Keratinocyte (primary cell): ENCODE measurements at regions not wholly inside any gene's neighbourhood (a gene's known extent, or its start where the extent isn't known, plus 50 kb on each side); places are given as distances from the start of the nearest gene placed in this dataset.

ENCODE experiments used
- DNase-seq: peaks from one replicate; pipeline ENCODE4 v3.0.0-alpha.2; 2011; ENCODE audit warnings: low read depth, missing footprints, low spot score
- FAIRE-seq: peaks from 2 replicates; lab custom pipeline; 2011; peaks lifted over from hg19 to GRCh38; lab: Jason Lieb, UNC
- H2AFZ ChIP-seq: 2 replicates; pipeline ENCODE4 v1.6.0; 2012; ENCODE audit warnings: low read length, control low read depth, inconsistent platforms; ENCODE audit not compliant: control insufficient read depth
- H3K27ac ChIP-seq: 2 replicates; pipeline ENCODE4 v1.5.1; 2011; ENCODE audit warnings: low read length; ENCODE audit not compliant: control insufficient read depth, insufficient read depth
- H3K27me3 ChIP-seq: 3 replicates; pipeline ENCODE4 v1.6.0; 2011; ENCODE audit warnings: low read length; ENCODE audit not compliant: control insufficient read depth, insufficient read depth; ENCODE audit errors: extremely low read depth
- H3K36me3 ChIP-seq, 2 experiments: 2 replicates in 1 of 2; 3 replicates in 1 of 2; pipeline ENCODE4 v1.5.1; 2011; ENCODE audit warnings: low read length in 2 of 2, mild to moderate bottlenecking in 1 of 2; ENCODE audit not compliant: control insufficient read depth in 2 of 2, insufficient read depth in 2 of 2; ENCODE audit errors: extremely low read depth in 1 of 2
- H3K4me1 ChIP-seq: 3 replicates; pipeline ENCODE4 v1.5.1; 2011; ENCODE audit warnings: low read length; ENCODE audit not compliant: control insufficient read depth, insufficient read depth; ENCODE audit errors: extremely low read depth
- H3K4me2 ChIP-seq: 3 replicates; pipeline ENCODE4 v1.6.0; 2011; ENCODE audit warnings: low read depth, low read length; ENCODE audit not compliant: control insufficient read depth, insufficient read depth; ENCODE audit errors: extremely low read depth
- H3K4me3 ChIP-seq, 3 experiments: fragments of 200-600 bp in 1 of 3; sonication (generic) in 1 of 3; 2 replicates in 2 of 3; 3 replicates in 1 of 3; pipeline ENCODE4 v1.5.1; 2011 to 2016; ENCODE audit warnings: low read length in 3 of 3, mild to moderate bottlenecking in 3 of 3, control low read depth in 2 of 3, inconsistent platforms in 1 of 3, low read depth in 1 of 3, mixed read lengths in 1 of 3, mixed run types in 1 of 3, moderate library complexity in 1 of 3; ENCODE audit not compliant: control insufficient read depth in 2 of 3, insufficient read depth in 2 of 3; ENCODE audit errors: extremely low read depth in 1 of 3
- H3K79me2 ChIP-seq: 2 replicates; pipeline ENCODE4 v1.6.0; 2012; ENCODE audit warnings: low read length; ENCODE audit not compliant: control insufficient read depth, insufficient read depth
- H3K9ac ChIP-seq: 3 replicates; pipeline ENCODE4 v1.6.0; 2011; ENCODE audit warnings: low read length; ENCODE audit not compliant: control insufficient read depth, insufficient read depth; ENCODE audit errors: extremely low read depth
- H3K9me1 ChIP-seq: 3 replicates; pipeline ENCODE4 v1.6.0; 2011; ENCODE audit warnings: low read length; ENCODE audit not compliant: control insufficient read depth, insufficient read depth; ENCODE audit errors: extremely low read depth
- H3K9me3 ChIP-seq: 2 replicates; pipeline ENCODE4 v1.5.1; 2012; ENCODE audit warnings: low read depth, low read length; ENCODE audit not compliant: control insufficient read depth
- H4K20me1 ChIP-seq: 3 replicates; pipeline ENCODE4 v1.6.0; 2011; ENCODE audit warnings: low read length; ENCODE audit not compliant: control insufficient read depth, insufficient read depth; ENCODE audit errors: extremely low read depth
- CTCF ChIP-seq, 3 experiments: IDR thresholded peaks in 1 of 3; conservative IDR thresholded peaks in 1 of 3; optimal IDR thresholded peaks in 1 of 3; 2 replicates in 2 of 3; 3 replicates in 1 of 3; pipeline versions ENCODE3 to v1.5.1; 2011; ENCODE audit warnings: low read length in 3 of 3, mild to moderate bottlenecking in 3 of 3, moderate library complexity in 2 of 3, control low read depth in 1 of 3, inconsistent platforms in 1 of 3; ENCODE audit not compliant: insufficient read depth in 2 of 3; ENCODE audit errors: extremely low read depth in 1 of 3
- EZH2 ChIP-seq: IDR thresholded peaks from one replicate; pipeline ENCODE4 v1.6.1; 2012; ENCODE audit warnings: inconsistent platforms, mild to moderate bottlenecking, low read length, moderate library complexity
- dilution Hi-C: fragments of 300-500 bp; cut with MboI; formaldehyde crosslinking; loops from one replicate; pipeline ENCODE4 v1.7.0; 2020; ENCODE audit warnings: low sequenced_read_pairs; ENCODE audit not compliant: extremely low pct_ligation_motif_present

DNA sequence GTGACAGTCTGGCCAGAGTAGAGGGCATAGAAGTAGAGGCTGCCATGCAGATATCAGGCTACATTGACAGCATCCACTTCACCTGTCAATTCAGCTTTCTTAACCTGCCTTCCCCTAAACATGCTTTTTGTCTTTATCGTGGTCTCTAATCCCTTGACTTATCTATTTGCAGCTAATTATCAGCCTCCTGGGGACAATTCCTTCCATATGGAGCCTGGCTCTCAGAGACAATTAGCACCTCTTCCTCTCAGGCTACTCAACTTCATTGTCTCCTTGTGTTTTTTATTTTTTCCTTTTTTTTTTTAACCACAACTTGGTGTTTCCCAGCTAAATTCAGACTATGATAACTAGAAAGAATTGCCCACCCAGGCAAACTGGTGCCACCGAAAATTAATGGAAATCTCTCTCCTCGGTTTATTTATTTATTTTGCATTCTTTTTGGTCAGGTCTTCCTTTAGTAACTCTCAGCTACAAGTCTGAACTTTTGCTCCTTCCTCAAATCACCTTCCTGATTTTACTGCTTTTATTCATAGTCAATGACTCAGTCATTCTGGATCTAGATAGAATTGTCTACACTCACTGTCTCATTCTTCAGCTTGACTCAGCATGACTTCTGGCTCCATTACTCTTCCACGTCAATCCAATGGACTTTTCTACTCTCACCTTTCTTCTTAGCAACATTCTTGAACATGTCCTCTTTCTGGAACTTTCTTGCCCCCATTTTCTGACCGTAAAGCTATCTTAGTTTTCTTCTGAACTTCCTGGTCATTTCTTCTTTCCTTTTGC, 63.0 kb upstream of the BASP1 start:
- H3K4me3 ChIP-seq, result no peak overlapping the region
- H3K4me1 ChIP-seq, result peaks cover 37% of the 10 kb centered on the region
- dilution Hi-C loops, result no loop called here
- DNase-seq, result peak; percentile 52
- peak overlapping the region; percentile 58 for H3K27ac ChIP-seq
- peak overlapping the region; percentile 60 for H3K4me2 ChIP-seq
- H3K36me3 ChIP-seq, result no peaks in the 10 kb centered on the region
- peak; percentile 94 for FAIRE-seq
- TF ChIP-seq CTCF (optimal IDR thresholded peaks at IDR 0.05 in 1 of 3, IDR thresholded peaks at IDR 0.05 in 1 of 3, conservative IDR thresholded peaks at IDR 0.05 in 1 of 3; ENCODE audit: extremely low read depth in 1 of 3, insufficient read depth in 2 of 3, low read length in 3 of 3) (no peak), EZH2 (no peak)
- H3K79me2 ChIP-seq, result no peaks in the 10 kb centered on the region
- H3K9ac ChIP-seq, result no peak overlapping the region
- H3K27me3 ChIP-seq, result no peaks in the 10 kb centered on the region
- no peaks in the 10 kb centered on the region for H3K9me3 ChIP-seq
- peak overlapping the region; percentile 48 for H2AFZ ChIP-seq
- no peaks in the 10 kb centered on the region for H4K20me1 ChIP-seq
- H3K9me1 ChIP-seq, result no peaks in the 10 kb centered on the region

- no peak overlapping the region for H3K27ac ChIP-seq
- H4K20me1 ChIP-seq, result no peaks in the 10 kb centered on the region
- DNase-seq, result no peak
- TF ChIP-seq CTCF (optimal IDR thresholded peaks at IDR 0.05 in 1 of 3, IDR thresholded peaks at IDR 0.05 in 1 of 3, conservative IDR thresholded peaks at IDR 0.05 in 1 of 3; ENCODE audit: extremely low read depth in 1 of 3, insufficient read depth in 2 of 3, low read length in 3 of 3), result no peak
- TF ChIP-seq EZH2, result no peak
- no peak overlapping the region for H3K9ac ChIP-seq
- no peaks in the 10 kb centered on the region for H3K27me3 ChIP-seq
- no peaks in the 10 kb centered on the region for H3K79me2 ChIP-seq
- H3K9me3 ChIP-seq, result no peaks in the 10 kb centered on the region
- H3K36me3 ChIP-seq, result no peaks in the 10 kb centered on the region
- peak; percentile 55 for FAIRE-seq
- dilution Hi-C loops, result no loop called here
- H2AFZ ChIP-seq, result no peak overlapping the region
- no peak overlapping the region for H3K4me2 ChIP-seq
- H3K4me1 ChIP-seq, result peaks cover 51% of the 10 kb centered on the region
- no peaks in the 10 kb centered on the region for H3K9me1 ChIP-seq
- no peak overlapping the region for H3K4me3 ChIP-seq
Measured at GRCh38 chr5:17156463-17156862, 61.0 kb upstream of the BASP1 start.
